ENCODE measurements at regions not wholly inside any gene's neighbourhood (a gene's known extent, or its start where the extent isn't known, plus 50 kb on each side); places are given as distances from the start of the nearest gene placed in this dataset.
"Not testable (repeated sequence)": the region's sequence is repeated elsewhere in the genome, so short reads cannot be mapped to it uniquely, and the experiment has no call there.

GRCh38 chr15:24202297-24202696 is 473.3 kb upstream of the NPAP1 start:
- DNase-seq = not testable (repeated sequence)

GRCh38 chr15:24211742-24212476 is 463.7 kb upstream of the NPAP1 start:
- DNase-seq = not testable (repeated sequence)

- no peak for DNase-seq
Measured at GRCh38 chr15:24223739-24224138, 451.8 kb upstream of the NPAP1 start.

- no peak for DNase-seq
Measured at GRCh38 chr15:24224161-24224560, 451.4 kb upstream of the NPAP1 start.

DNA sequence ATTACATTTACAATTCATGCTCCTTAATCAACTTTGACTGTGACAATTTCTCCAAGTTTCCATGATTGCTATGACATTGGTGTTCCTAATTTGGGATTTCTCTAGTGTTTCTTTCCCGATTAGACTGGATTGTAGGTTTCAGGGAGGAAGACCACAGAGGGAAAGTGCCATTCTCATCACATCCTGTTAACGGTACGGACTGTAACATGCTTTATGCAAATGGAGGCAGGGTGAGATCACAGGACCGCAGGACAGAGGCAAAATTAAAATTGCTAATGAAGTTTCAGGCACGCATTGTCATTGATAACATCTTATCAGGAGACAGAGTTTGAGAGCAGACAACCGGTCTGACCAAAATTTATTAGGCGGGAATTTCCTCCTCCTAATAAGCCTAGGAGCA is 446.7 kb upstream of the NPAP1 start:
- DNase-seq = not testable (repeated sequence)

DNA sequence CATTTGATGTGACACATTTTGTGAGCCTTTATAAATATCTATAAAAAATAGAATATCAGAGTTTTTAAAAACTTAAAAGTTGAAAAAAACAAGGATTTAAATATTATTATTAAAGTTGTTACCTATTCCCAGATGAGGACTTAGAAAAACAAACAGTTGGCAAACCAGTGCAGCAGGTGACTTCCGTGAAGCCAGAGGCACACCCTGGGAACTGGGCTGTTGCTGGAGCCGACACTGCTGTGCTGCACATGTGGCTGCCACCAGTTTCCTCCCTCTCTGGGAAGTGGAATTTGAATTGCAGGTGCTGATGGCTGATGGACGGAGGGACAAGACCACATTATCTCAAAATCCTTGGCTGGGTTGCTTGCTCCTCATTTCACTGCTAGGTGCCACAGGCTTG is 442.4 kb upstream of the NPAP1 start:
- DNase-seq = not testable (repeated sequence)

DNA sequence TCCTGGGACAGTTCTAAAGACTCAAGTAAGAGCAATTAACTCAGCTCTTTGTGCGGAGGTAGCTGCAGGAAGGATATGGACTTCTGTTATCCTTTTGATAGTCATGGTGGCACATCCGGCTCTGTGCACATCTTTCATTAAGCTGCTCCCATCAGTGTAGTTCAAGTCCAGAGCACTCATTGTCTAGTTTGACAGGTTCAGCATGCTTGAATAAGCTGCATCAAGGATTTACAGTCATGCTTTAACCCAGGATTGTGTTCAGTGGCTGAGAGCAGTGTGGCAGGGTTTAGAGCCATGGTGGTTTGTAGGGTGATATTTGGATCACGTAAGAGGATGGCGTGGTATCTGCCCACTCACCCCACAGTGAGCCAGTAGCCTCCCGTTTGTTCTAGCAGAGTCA is 435.0 kb upstream of the NPAP1 start:
- DNase-seq = not testable (repeated sequence)

GRCh38 chr15:24259106-24259505 is 416.5 kb upstream of the NPAP1 start:
- not testable (repeated sequence) for DNase-seq

DNA sequence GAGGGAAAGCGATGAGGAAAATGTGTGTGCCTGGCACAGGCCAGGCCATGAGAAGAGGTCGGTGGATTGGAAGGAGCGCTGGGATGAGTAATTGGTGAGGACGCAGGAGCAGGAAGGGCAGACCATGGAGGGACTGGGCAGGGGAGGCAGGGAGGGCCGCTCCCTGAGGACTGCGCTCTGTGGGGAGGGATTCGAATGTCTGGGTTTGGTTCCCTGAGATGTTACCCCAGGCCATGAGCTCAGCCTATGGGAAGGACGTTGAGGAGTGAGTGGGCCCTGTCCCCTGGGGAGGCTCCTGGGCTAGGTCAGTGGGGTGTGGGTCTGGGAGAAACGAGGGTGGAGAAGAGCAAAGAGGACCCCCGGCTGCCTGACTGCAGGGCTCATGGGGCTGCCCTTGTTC is 415.2 kb upstream of the NPAP1 start:
- DNase-seq = not testable (repeated sequence)

DNA sequence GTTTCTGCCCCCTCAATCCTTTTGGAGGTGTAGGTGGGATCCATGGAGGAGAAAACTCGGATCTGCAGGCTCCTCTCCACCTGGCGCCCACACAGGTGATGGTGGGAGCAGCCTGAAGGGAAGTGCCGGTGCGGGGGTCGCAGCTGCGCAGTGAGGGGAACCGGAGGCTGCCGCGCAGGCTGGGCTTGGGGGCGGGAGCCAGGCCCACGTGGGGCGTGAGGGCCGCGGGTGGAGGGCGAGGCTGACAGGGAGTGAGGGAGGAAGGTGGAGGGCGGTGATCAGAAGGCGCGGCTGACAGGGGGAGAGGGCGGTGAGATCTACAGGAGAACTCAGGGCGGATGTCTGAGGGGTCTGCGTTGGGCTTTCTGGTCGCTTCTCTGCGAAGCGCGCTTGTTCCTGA is 414.7 kb upstream of the NPAP1 start:
- DNase-seq = not testable (repeated sequence)

- not testable (repeated sequence) for DNase-seq
Measured at GRCh38 chr15:24268536-24269165, 406.9 kb upstream of the NPAP1 start.

- DNase-seq = no peak
Measured at GRCh38 chr15:24269166-24269571, 406.4 kb upstream of the NPAP1 start.

DNA sequence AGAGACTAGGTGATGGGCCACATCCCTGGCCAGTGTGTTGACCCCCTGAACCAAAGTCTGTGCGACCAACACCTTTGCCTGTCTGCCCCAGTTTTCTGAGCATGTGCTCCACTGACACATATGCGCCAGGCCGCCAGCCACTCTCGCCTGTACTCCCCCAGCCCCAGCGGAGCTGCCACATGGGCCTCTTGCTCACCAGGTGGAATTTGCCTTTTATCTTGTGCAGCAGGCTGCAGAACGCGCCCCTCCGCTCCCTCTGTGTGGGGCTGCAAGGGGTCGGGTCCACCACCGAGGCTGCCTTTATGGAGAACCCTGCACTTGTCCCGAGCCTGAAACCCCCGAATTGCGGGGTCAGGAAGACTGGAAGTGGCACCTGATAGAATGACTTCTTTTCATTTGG is 405.7 kb upstream of the NPAP1 start:
- DNase-seq = no peak

DNA sequence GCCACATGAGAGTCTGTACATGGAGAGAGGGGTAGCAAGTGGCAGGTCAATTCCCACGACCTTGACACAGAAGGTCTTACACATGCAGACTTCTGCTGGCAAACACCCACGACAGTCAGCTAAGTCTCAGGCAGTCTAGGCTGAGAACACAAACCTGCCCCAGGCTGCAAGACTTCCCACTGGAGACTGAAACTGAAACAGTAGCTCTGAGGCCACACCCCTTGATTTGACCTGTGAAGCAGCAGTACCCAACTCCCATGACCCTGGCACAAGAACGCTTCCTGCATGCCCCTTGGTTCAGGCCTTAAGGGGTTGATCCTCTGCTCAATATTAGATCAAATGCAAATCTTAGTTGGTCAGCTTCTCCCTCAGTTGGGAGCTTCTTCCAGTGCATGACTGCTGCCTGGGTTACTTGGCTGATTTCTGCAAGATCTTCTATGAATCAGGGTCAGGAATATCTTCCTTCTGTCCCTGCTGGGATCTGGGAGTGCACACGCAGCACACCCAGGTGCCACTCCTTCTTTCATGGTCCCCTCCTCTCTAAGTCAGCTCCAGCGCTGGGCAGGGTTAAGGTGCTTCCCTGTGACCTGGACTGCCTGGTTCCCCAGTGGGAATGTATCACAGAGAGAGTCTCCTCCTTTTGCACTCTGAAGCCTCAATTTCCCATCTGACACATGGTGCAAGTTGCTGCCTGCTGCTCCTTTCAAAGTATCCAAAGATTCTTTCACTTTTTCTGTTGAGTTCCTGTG is 403.9 kb upstream of the NPAP1 start:
- DNase-seq = not testable (repeated sequence)

- DNase-seq = no peak
Measured at GRCh38 chr15:24292837-24293236, 382.7 kb upstream of the NPAP1 start.

GRCh38 chr15:24300804-24301368 is 374.7 kb upstream of the NPAP1 start:
- DNase-seq = not testable (repeated sequence)

GRCh38 chr15:24301999-24302398 is 373.6 kb upstream of the NPAP1 start:
- DNase-seq = not testable (repeated sequence)

DNA sequence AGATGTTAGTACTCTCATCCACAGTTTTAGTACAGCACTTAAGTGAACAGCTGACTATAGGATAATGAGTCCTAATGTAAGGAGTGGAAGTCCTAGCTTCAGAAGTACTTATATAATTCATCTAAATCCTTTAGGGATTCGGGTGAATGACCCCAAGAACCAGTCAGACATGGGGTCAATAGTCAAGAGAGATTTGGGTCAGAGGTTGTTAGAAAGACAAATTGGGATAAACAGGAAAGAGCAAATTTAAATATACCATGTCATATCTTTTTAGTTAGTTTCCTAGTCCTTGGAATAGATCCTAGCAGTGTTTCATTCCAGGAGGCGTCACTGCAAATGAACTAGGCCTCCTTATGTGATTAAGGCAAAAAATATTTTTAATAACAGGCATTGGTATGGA is 370.8 kb upstream of the NPAP1 start:
- not testable (repeated sequence) for DNase-seq

DNA sequence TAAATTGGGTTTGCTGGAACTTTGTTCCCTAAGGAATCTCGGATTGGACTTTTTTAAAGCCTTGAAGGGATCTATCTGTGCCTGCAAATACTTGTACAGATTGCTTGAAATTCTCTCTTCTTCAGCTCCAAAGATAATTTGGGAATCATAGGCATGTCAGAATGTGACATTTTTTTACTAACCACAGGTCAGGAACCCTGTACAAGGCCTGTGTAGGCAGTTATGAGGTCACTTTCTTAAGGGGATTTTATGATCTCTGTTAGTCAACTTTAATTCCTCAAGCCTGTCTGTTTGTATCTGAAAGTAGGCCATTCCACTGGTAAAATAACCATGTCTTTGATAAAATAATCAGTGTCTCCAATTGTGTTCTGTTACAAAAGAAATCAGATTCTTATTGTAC is 369.9 kb upstream of the NPAP1 start:
- DNase-seq = not testable (repeated sequence)

- not testable (repeated sequence) for DNase-seq
Measured at GRCh38 chr15:24309700-24310099, 365.9 kb upstream of the NPAP1 start.

DNA sequence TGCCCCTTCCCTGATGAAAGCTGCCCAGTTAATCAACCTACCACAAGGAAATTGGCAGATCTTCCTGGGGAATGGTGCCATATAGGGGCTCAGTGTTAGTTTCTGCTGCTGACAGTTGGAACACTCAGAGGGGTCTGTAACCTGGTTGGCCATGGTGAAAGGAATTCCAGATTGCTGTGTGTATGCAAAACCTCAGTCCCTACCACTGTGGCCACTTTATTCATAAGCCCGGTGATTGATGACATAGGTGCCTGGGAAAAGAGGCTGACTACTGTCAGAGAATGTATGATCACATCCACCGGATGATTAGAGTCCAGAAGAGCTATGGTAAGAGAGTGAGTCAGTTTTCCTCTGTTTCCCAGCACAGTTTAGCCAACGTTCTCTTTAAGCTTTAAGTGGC is 363.9 kb upstream of the NPAP1 start:
- DNase-seq = not testable (repeated sequence)

GRCh38 chr15:24316326-24316725 is 359.2 kb upstream of the NPAP1 start:
- DNase-seq = not testable (repeated sequence)

DNA sequence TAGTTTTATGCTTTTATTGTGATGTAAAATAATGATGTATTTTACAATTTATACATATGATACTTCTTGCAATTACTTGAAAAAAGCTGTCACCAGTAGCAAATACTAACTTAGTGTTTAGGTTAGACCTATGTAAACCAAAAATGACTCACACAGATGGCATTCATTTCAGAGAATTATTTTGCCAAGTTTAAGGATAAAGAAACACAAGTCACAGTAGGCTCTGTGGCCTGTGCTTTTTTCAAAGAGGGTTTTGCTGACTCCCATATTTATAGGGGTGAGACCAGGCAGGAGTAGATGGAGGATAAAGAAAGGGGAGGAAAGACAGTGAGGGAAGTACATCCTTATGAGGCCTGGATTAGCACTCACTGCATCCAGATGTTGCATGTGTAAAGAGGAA is 356.6 kb upstream of the NPAP1 start:
- DNase-seq = no peak
